Prostate gland (tissue), 2 donors: ENCODE measurements at regions not wholly inside any gene's neighbourhood (a gene's known extent, or its start where the extent isn't known, plus 50 kb on each side); places are given as distances from the start of the nearest gene placed in this dataset.

Experiments
- POLR2A ChIP-seq: fragments of 450-650 bp; IDR thresholded peaks from one replicate; pipeline ENCODE4 v1.6.1; 2016; ENCODE audit warnings: antibody characterized with exemption, mild to moderate bottlenecking
- POLR2AphosphoS5 ChIP-seq: sonication (generic); formaldehyde crosslinking; IDR thresholded peaks from one replicate; pipeline ENCODE4 v1.6.1; 2017; ENCODE audit warnings: antibody characterized with exemption
- TF ChIP-seq, protein P1 (sequence below), 4 experiments: fragments of 200-600 bp in 2 of 4; fragments of 450-650 bp in 2 of 4; sonication (generic) in 2 of 4; IDR thresholded peaks; 1 replicate in 3 of 4; 2 replicates in 1 of 4; pipeline ENCODE4 v1.5.1; 2016 to 2019; ENCODE audit warnings: antibody characterized with exemption in 4 of 4, mild to moderate bottlenecking in 2 of 4, moderate library complexity in 2 of 4

GRCh38 chr13:54758795-54759194 is 1730.2 kb downstream of the OLFM4 start:
- TF ChIP-seq, protein P1, sequence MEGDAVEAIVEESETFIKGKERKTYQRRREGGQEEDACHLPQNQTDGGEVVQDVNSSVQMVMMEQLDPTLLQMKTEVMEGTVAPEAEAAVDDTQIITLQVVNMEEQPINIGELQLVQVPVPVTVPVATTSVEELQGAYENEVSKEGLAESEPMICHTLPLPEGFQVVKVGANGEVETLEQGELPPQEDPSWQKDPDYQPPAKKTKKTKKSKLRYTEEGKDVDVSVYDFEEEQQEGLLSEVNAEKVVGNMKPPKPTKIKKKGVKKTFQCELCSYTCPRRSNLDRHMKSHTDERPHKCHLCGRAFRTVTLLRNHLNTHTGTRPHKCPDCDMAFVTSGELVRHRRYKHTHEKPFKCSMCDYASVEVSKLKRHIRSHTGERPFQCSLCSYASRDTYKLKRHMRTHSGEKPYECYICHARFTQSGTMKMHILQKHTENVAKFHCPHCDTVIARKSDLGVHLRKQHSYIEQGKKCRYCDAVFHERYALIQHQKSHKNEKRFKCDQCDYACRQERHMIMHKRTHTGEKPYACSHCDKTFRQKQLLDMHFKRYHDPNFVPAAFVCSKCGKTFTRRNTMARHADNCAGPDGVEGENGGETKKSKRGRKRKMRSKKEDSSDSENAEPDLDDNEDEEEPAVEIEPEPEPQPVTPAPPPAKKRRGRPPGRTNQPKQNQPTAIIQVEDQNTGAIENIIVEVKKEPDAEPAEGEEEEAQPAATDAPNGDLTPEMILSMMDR (IDR thresholded peaks at IDR 0.05), result no peak
- TF ChIP-seq POLR2A (no peak), POLR2AphosphoS5 (no peak)
